Stimulated activated CD4-positive, alpha-beta T cell treated with anti-CD3 and anti-CD28 coated beads, Interleukin-12 subunit alpha, Interleukin-12 subunit beta, amount 100 ng/mL, for 48 hours (primary cell): ENCODE measurements at regions not wholly inside any gene's neighbourhood (a gene's known extent, or its start where the extent isn't known, plus 50 kb on each side); places are given as distances from the start of the nearest gene placed in this dataset.

Source experiments
- DNase-seq, 3 donors: peaks; one replicate each; pipeline ENCODE4 v3.0.0-alpha.2; 2020; ENCODE audit warnings: low read depth in 2 of 3, low spot score in 1 of 3

GRCh38 chr11:90803831-90804230, 581.0 kb upstream of the CHORDC1 start:
- no peak for DNase-seq

DNA sequence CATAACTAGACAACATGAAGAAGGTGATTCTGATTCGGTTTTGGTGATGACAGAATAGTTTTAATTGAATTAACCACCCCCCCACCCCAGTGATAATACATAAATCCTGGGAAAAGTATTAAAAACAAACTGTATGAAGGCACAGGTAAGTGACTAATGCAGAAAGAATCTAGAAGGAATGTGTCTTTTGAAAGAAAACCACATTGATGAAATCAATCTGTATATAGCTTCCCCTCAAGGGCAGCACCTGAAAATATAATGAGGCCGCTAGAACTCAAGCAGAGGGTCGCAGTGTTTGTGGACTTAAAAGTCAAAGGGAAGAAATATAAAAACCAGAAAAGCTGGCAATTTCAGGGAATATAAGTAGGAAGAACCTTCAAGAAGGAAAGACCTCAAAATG, 580.5 kb upstream of the CHORDC1 start:
- DNase-seq: no peak

GRCh38 chr11:90798769-90799168, 575.9 kb upstream of the CHORDC1 start:
- DNase-seq: no peak

- DNase-seq: no peak
Observed at GRCh38 chr11:90795746-90796145, 572.9 kb upstream of the CHORDC1 start.

DNA sequence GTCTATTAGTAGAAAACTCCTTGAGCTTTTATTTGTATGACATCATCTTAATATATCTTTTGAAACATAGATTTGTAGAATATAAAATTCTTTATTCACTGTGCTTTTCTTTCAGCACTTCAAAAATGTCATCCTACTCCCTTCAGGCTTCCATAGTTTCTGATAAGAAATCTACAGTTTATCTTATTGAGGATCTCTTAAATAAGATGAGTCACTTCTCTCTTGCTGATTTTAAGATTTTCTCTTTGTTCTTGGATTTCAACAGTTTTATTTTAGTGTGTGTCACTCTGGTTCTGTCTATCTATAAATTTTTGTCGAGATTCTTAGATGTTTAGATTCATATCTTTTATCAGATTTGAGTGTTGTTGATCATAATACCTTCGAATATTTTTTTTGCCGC, 566.1 kb upstream of the CHORDC1 start:
- no peak for DNase-seq

DNA sequence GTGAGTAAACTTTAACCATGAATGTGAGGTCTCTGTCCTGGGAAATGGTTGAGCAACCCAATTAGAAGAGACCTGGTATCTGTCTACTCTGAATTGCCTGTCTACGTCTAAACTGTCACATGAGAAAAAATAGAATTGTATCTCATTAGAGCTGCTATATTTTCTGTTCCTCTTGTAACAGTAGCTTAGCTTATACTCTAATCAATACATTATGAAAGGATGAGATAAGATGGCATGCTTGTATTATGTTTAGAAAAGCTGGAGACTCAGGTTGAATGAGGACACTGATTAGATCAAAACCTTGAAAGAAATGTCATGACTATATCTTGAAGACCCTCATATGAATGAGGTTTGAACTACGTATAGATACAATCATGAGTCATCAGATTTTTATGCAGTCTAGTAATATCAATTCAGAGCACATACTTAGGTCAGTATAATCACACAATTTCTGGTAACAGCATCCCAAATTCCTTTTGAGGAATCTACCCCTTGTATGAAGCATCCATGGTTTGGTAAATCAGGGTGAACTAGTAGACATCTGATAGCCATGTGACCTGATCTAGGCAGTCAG, 561.5 kb upstream of the CHORDC1 start:
- no peak for DNase-seq

- no peak for DNase-seq
Observed at GRCh38 chr11:90783111-90783510, 560.3 kb upstream of the CHORDC1 start.

DNA sequence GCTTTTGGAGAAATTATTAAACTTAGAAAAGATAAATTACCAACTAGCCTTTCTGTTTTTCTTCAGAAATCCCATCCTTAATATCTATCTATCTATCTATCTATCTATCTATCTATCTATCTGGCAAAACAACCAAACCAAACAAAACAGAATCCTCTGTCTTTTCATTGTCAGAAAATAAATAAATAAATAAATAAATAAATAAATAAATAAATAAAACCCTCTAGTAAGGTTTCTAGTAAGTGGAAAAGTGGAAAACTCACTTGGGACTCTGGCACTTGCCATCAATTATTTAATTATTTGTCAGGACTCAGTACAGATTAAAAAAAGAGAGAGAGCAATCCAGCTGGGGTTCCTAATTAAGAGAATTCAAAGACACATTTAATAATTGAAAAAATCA, 556.2 kb upstream of the CHORDC1 start:
- no peak for DNase-seq

- no peak for DNase-seq
Observed at GRCh38 chr11:90775567-90776165, 552.8 kb upstream of the CHORDC1 start.

DNA sequence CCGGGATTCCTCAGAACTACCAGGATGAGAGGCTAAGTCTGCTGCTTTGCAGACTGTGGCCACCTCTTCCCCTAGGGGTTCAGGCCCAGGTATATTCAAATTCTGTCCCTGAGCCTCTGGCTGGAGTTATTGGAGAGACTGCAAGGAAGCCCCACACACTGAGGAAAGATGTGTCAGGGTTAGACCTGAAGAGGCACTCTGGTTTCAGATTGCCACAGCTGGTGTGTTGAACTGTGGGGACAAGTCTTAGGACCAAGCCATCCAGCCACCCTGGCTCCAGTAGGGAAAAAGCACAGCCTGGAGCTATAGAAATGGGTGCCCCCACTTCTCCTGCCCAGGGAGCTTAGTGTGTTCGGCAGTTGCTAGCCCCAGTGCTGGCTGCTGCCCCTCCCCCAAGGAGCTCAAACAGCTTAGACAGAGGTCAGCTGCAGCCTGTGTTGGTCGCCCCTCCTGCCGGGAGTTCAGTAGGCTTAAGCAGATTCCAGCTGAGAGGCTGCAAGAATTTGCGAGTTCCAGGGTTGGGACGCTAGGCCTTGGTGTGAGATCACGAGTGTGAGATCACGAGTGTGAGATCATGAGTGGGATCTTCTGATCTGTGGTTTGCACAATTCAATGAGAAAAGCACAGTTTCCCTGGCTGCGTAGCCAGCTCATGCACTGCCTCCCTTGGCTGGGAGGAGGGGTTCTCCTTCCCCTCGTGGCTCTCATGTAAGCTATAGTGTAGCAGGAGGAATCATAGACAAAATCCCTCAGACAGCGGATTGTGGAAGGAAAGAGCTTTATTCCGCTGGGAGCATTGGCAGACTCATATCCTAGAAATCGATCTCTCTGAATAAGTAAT, 552.1 kb upstream of the CHORDC1 start:
- no peak for DNase-seq

GRCh38 chr11:90770007-90770406, 547.2 kb upstream of the CHORDC1 start:
- no peak for DNase-seq

DNA sequence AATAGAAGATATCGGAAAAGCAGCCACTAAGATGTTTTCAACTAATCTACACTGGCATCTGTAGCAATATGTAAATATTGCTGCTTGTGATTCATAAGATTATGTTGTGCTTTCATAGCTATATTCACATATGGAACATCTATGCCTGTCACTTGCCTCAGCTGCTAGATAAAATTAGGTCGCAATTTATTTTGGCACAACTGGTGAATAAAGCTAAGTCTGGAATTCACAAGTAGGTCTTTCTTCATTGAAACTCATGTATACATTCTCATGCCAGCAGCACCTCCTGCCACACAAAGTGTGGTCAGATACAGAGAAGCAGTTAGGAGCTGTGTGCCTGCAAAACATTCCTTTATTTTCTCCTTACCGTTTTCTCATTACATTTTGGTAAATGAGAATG, 543.3 kb upstream of the CHORDC1 start:
- DNase-seq: no peak

- no peak for DNase-seq
Observed at GRCh38 chr11:90764691-90765090, 541.8 kb upstream of the CHORDC1 start.

- no peak for DNase-seq
Observed at GRCh38 chr11:90757849-90758494, 535.1 kb upstream of the CHORDC1 start.

DNA sequence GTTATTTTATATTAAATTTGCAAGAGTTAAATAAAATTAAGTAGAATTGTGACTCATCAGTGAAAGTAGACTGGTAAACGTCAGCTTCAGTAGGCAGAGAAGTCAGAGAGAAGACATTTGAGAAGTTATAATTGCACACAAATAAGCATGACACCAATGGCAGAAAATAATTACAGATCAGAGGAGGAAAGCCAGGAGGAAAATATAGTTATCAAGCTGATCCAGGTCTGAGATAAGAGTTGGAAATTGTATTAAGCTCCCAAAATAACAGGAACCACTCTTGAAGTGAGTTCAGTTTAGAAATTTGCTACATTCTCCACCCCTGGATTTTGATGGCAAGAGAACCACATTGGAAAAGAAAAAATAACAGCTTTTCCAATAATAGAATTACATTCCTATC, 533.8 kb upstream of the CHORDC1 start:
- no peak for DNase-seq

- DNase-seq: no peak
Observed at GRCh38 chr11:90753546-90753945, 530.7 kb upstream of the CHORDC1 start.

DNA sequence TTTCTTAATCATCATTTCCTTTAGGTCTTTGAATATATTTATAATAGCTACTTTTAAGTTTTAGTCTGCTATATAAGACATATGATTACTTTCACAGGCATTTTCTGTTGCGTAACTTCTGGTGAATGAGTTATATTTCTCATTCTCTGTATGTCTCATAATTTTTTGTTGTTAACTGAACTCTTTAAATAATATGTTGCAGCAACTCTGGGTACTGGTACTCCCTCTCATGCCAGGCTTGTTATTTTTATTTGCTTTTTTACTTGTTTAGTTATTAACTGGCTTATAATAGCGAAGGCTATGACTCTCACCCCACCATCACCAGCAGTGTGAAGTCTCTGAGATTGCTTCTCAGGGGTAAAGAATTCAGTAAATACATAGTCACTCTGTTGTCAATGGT, 524.2 kb upstream of the CHORDC1 start:
- no peak for DNase-seq

GRCh38 chr11:90744169-90744568, 521.3 kb upstream of the CHORDC1 start:
- DNase-seq: no peak

DNA sequence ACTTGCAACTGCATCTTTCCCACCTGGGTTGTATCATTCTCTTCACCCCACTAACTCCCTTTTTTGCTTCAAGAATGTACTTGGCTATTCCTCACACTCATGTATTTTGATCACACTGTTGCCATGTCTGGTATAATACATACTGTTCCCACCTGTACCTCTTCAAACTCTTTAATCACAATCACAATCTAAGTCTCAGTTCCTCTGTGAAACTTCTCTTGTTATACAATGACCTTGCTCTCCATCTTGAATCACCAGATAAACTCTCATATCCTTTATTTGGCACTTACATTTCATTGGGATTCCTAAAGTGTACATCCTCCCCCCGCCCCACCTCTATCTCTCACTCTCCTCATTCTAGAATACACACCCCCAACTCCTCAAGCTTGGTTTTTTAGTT, 516.0 kb upstream of the CHORDC1 start:
- no peak for DNase-seq

- no peak for DNase-seq
Observed at GRCh38 chr11:90737444-90738050, 514.7 kb upstream of the CHORDC1 start.

- no peak for DNase-seq
Observed at GRCh38 chr11:90732486-90732885, 509.6 kb upstream of the CHORDC1 start.

DNA sequence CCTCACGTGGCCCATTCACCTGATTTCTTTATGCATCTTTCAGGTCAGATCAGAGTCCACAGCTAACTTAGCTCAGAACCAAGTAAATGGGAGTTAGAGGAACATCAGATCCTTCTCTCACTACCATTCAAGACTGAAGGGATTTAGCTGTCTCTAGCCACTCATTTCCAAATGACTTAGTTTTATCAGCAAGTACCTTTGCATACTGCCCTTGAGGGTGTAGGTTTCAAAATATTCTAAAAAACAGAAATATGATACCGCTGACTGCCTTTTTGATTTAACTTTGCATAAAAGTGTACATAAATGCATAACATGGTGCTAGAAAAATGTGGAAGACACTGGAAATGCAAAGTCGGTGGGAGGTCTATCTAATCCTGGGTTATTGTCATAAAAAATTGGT, 500.6 kb upstream of the CHORDC1 start:
- no peak for DNase-seq
